CD14-positive monocyte (primary cell): ENCODE measurements at regions not wholly inside any gene's neighbourhood (a gene's known extent, or its start where the extent isn't known, plus 50 kb on each side); places are given as distances from the start of the nearest gene placed in this dataset.

ENCODE experiments used
- DNase-seq, 3 donors: peaks; one replicate each; pipeline ENCODE4 v3.0.0-alpha.2; 2011 to 2022
- H2AFZ ChIP-seq: 2 replicates; pipeline ENCODE4 v1.6.0; 2012; ENCODE audit warnings: mild to moderate bottlenecking, low read depth, low read length, inconsistent platforms; ENCODE audit not compliant: insufficient read depth, poor library complexity, severe bottlenecking
- H3K27ac ChIP-seq, 2 donors: 1 replicate in 1 of 2; 2 replicates in 1 of 2; pipeline ENCODE4 v1.5.1; 2012 to 2013; ENCODE audit warnings: low read length in 2 of 2, control low read depth in 1 of 2, inconsistent platforms in 1 of 2, low read depth in 1 of 2, mild to moderate bottlenecking in 1 of 2
- H3K27me3 ChIP-seq, 2 donors: one replicate each; pipeline versions ENCODE4 v1.6.0 to v1.6.1; 2011 to 2013; ENCODE audit warnings: low read length in 2 of 2; ENCODE audit not compliant: control insufficient read depth in 2 of 2, insufficient read depth in 2 of 2
- H3K36me3 ChIP-seq, 2 donors: replicated peaks in 1 of 2; 1 replicate in 1 of 2; 2 replicates in 1 of 2; pipeline versions ENCODE4 v1.5.1 to v1.6.1; 2012 to 2013; ENCODE audit warnings: low read length in 2 of 2, control low read depth in 1 of 2, inconsistent platforms in 1 of 2, mild to moderate bottlenecking in 1 of 2; ENCODE audit not compliant: insufficient read depth in 2 of 2, control insufficient read depth in 1 of 2
- H3K4me1 ChIP-seq, 2 donors: 1 replicate in 1 of 2; 2 replicates in 1 of 2; pipeline versions ENCODE4 v1.5.1 to v1.6.1; 2012 to 2013; ENCODE audit warnings: low read length in 2 of 2, control low read depth in 1 of 2, inconsistent platforms in 1 of 2, mild to moderate bottlenecking in 1 of 2, moderate library complexity in 1 of 2; ENCODE audit not compliant: insufficient read depth in 2 of 2, control insufficient read depth in 1 of 2
- H3K4me2 ChIP-seq: replicated peaks from 2 replicates; pipeline ENCODE3; 2012; ENCODE audit warnings: low read length, moderate library complexity, mild to moderate bottlenecking; ENCODE audit not compliant: poor library complexity, severe bottlenecking; ENCODE audit errors: extremely low read depth
- H3K4me3 ChIP-seq, 3 experiments: fragments of 200-600 bp in 1 of 3; sonication (generic) in 1 of 3; replicated peaks in 1 of 3; 1 replicate in 2 of 3; 2 replicates in 1 of 3; pipeline ENCODE4 v1.5.1; 2011 to 2013; ENCODE audit warnings: low read length in 3 of 3, mild to moderate bottlenecking in 3 of 3, control low read depth in 2 of 3, low read depth in 2 of 3, inconsistent platforms in 1 of 3, moderate library complexity in 1 of 3
- H3K79me2 ChIP-seq: 2 replicates; pipeline ENCODE4 v1.6.0; 2012; ENCODE audit warnings: mild to moderate bottlenecking, control low read depth, inconsistent platforms, low read length, moderate library complexity; ENCODE audit not compliant: insufficient read depth
- H3K9ac ChIP-seq: 2 replicates; pipeline ENCODE4 v1.6.0; 2017; ENCODE audit warnings: low read length, mild to moderate bottlenecking; ENCODE audit not compliant: insufficient read depth, poor library complexity, severe bottlenecking
- H3K9me3 ChIP-seq, 2 donors: replicated peaks in 1 of 2; 1 replicate in 1 of 2; 2 replicates in 1 of 2; pipeline versions ENCODE4 v1.5.1 to v1.6.1; 2012 to 2013; ENCODE audit warnings: low read length in 2 of 2, control low read depth in 1 of 2; ENCODE audit not compliant: control insufficient read depth in 1 of 2, insufficient read depth in 1 of 2
- H4K20me1 ChIP-seq: 2 replicates; pipeline ENCODE4 v1.6.0; 2012; ENCODE audit warnings: mild to moderate bottlenecking, low read length, control low read depth, moderate library complexity; ENCODE audit not compliant: insufficient read depth
- H3K27ac Mint-ChIP-seq, 7 donors: one replicate each; pipeline ENCODE4 v1.8.0; 2020; ENCODE audit warnings: mild to moderate bottlenecking in 7 of 7, mixed read lengths in 7 of 7, moderate library complexity in 6 of 7, inconsistent platforms in 2 of 7
- H3K27me3 Mint-ChIP-seq, 3 donors: one replicate each; pipeline ENCODE4 v1.8.0; 2021 to 2022; ENCODE audit warnings: low read depth in 3 of 3, mild to moderate bottlenecking in 3 of 3, mixed read lengths in 3 of 3, moderate library complexity in 3 of 3, inconsistent platforms in 1 of 3
- H3K36me3 Mint-ChIP-seq, 2 donors: one replicate each; pipeline ENCODE4 v1.8.0; 2020; ENCODE audit warnings: mixed read lengths in 2 of 2, inconsistent platforms in 1 of 2, mild to moderate bottlenecking in 1 of 2
- H3K4me1 Mint-ChIP-seq: one replicate; pipeline ENCODE4 v1.8.0; 2020; ENCODE audit warnings: mild to moderate bottlenecking, mixed read lengths
- H3K4me3 Mint-ChIP-seq, 2 donors: one replicate each; pipeline ENCODE4 v1.8.0; 2020; ENCODE audit warnings: mild to moderate bottlenecking in 2 of 2, mixed read lengths in 2 of 2, moderate library complexity in 1 of 2
- H3K9me3 Mint-ChIP-seq, 7 donors: one replicate each; pipeline ENCODE4 v1.8.0; 2020 to 2022; ENCODE audit warnings: mixed read lengths in 7 of 7, mild to moderate bottlenecking in 6 of 7, moderate library complexity in 6 of 7, inconsistent platforms in 2 of 7
- WGBS: methylation state at CpG from one replicate; pipeline ENCODE4 v1.1.5; 2013; ENCODE audit warnings: missing lambda C conversion rate; ENCODE audit not compliant: insufficient coverage; 5-methylcytosine and 5-hydroxymethylcytosine counted together
- intact Hi-C, 2 donors: fragments of 100-400 bp; cut with micrococcal nuclease; formaldehyde crosslinking; loops; one replicate each; pipeline versions ENCODE4 v1.15.0 to v1.15.1; 2023
- TF ChIP-seq, protein P1 (sequence below): fragments of 200-600 bp; IDR thresholded peaks from one replicate; pipeline ENCODE4 v1.8.0; 2022; ENCODE audit warnings: antibody characterized with exemption, mild to moderate bottlenecking

- no peak for DNase-seq
- no peak overlapping the region for H2AFZ ChIP-seq
- H3K4me3 Mint-ChIP-seq: no peak overlapping the region
- H3K4me1 Mint-ChIP-seq: no peaks in the 10 kb centered on the region
- no peak overlapping the region for H3K27ac Mint-ChIP-seq
- no peaks in the 10 kb centered on the region for H3K27me3 ChIP-seq
- H3K27ac ChIP-seq: no peak overlapping the region
- H3K9me3 ChIP-seq: peaks cover 3 to 5% of the 10 kb centered on the region in 2 donors
- H4K20me1 ChIP-seq: no peaks in the 10 kb centered on the region
- no peaks in the 10 kb centered on the region for H3K79me2 ChIP-seq
- intact Hi-C loops: no loop called here
- H3K4me1 ChIP-seq: no peaks in the 10 kb centered on the region
- H3K9ac ChIP-seq: no peak overlapping the region
- H3K36me3 Mint-ChIP-seq: no peaks in the 10 kb centered on the region
- H3K4me2 ChIP-seq: no peak overlapping the region
- TF ChIP-seq, protein P1, sequence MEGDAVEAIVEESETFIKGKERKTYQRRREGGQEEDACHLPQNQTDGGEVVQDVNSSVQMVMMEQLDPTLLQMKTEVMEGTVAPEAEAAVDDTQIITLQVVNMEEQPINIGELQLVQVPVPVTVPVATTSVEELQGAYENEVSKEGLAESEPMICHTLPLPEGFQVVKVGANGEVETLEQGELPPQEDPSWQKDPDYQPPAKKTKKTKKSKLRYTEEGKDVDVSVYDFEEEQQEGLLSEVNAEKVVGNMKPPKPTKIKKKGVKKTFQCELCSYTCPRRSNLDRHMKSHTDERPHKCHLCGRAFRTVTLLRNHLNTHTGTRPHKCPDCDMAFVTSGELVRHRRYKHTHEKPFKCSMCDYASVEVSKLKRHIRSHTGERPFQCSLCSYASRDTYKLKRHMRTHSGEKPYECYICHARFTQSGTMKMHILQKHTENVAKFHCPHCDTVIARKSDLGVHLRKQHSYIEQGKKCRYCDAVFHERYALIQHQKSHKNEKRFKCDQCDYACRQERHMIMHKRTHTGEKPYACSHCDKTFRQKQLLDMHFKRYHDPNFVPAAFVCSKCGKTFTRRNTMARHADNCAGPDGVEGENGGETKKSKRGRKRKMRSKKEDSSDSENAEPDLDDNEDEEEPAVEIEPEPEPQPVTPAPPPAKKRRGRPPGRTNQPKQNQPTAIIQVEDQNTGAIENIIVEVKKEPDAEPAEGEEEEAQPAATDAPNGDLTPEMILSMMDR: no peak
- no peak overlapping the region for H3K4me3 ChIP-seq
- no peaks in the 10 kb centered on the region for H3K36me3 ChIP-seq
- peaks cover 0 to 12% (median 7%) of the 10 kb centered on the region in 7 donors for H3K9me3 Mint-ChIP-seq
- peaks cover 0 to 4% (median 3%) of the 10 kb centered on the region in 3 donors for H3K27me3 Mint-ChIP-seq
- WGBS: no CpG with 5 or more reads among the region's 2 CpGs
Measured at GRCh38 chr18:8893628-8894231, 188.4 kb downstream of the MTCL1 start.

- 100% methylated on average over 1 of the region's 3 CpGs for whole genome bisulfite sequencing
- H3K4me3 Mint-ChIP-seq: no peak overlapping the region
- H3K36me3 Mint-ChIP-seq: no peaks in the 10 kb centered on the region
Measured at GRCh38 chr18:8894823-8895222, 189.5 kb downstream of the MTCL1 start.

More at GRCh38 chr18:8894823-8895222, 189.5 kb downstream of the MTCL1 start:
- no peaks in the 10 kb centered on the region for H3K4me1 Mint-ChIP-seq
- H3K36me3 ChIP-seq: no peaks in the 10 kb centered on the region
- no peaks in the 10 kb centered on the region for H3K27me3 ChIP-seq
- no peaks in the 10 kb centered on the region for H3K4me1 ChIP-seq
- H4K20me1 ChIP-seq: no peaks in the 10 kb centered on the region
- DNase-seq: no peak
- H3K27ac Mint-ChIP-seq: no peak overlapping the region
- peaks cover 0 to 4% (median 3%) of the 10 kb centered on the region in 3 donors for H3K27me3 Mint-ChIP-seq
- H2AFZ ChIP-seq: no peak overlapping the region
- TF ChIP-seq, protein P1: no peak
- H3K27ac ChIP-seq: no peak overlapping the region
- H3K9me3 ChIP-seq: peaks cover 0 to 3% of the 10 kb centered on the region in 2 donors
- peaks cover 0 to 12% (median 6%) of the 10 kb centered on the region in 7 donors for H3K9me3 Mint-ChIP-seq
- H3K4me2 ChIP-seq: no peak overlapping the region
- H3K4me3 ChIP-seq: no peak overlapping the region
- H3K9ac ChIP-seq: no peak overlapping the region
- intact Hi-C loops: no loop called here
- no peaks in the 10 kb centered on the region for H3K79me2 ChIP-seq
